ENCODE measurements at regions not wholly inside any gene's neighbourhood (a gene's known extent, or its start where the extent isn't known, plus 50 kb on each side); places are given as distances from the start of the nearest gene placed in this dataset.

DNA sequence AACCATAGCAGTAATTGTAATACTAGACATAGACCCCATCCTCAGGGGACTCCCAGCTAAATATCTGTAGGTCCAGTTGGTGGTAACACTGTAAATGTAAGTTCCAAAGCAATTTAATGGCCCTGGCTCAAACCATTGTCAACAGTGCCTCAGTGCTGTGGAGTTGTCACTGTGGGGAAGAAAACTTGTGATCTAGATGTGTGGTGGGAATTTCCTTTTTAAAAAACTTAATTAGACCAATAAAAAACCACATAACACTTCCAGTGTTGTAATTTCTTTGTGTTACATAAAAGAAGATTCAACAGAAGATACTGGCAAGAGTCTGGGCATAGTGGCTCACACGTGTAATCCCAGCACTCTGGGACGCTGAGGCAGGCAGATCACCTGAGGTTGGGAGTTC lies 138.6 kb upstream of the UMPS start:
- TF ChIP-seq CTCF (IDR thresholded peaks at IDR 0.05) (no peak), POLR2AphosphoS5 (IDR thresholded peaks at IDR 0.05; ENCODE audit: low read depth, low read length) (no peak), SIN3A (IDR thresholded peaks at IDR 0.05; ENCODE audit: borderline replicate concordance, insufficient read depth, low read depth, low read length) (no peak)
